Upper lobe of left lung (tissue), 4 donors: ENCODE measurements at regions not wholly inside any gene's neighbourhood (a gene's known extent, or its start where the extent isn't known, plus 50 kb on each side); places are given as distances from the start of the nearest gene placed in this dataset.

Source experiments
- POLR2A ChIP-seq, 4 donors: fragments of 450-650 bp; IDR thresholded peaks; one replicate each; pipeline ENCODE4 v1.5.1; 2016 to 2017; ENCODE audit warnings: antibody characterized with exemption in 4 of 4, mild to moderate bottlenecking in 2 of 4
- POLR2AphosphoS5 ChIP-seq, 2 donors: sonication (generic); formaldehyde crosslinking; IDR thresholded peaks; one replicate each; pipeline ENCODE4 v1.5.1; 2017; ENCODE audit warnings: antibody characterized with exemption in 2 of 2
- TF ChIP-seq, protein P1 (sequence below), 6 experiments: fragments of 450-650 bp in 4 of 6; fragments of 200-600 bp in 2 of 6; sonication (generic) in 2 of 6; IDR thresholded peaks; one replicate each; pipeline ENCODE4 v1.5.1; 2016 to 2019; ENCODE audit warnings: antibody characterized with exemption in 6 of 6

DNA sequence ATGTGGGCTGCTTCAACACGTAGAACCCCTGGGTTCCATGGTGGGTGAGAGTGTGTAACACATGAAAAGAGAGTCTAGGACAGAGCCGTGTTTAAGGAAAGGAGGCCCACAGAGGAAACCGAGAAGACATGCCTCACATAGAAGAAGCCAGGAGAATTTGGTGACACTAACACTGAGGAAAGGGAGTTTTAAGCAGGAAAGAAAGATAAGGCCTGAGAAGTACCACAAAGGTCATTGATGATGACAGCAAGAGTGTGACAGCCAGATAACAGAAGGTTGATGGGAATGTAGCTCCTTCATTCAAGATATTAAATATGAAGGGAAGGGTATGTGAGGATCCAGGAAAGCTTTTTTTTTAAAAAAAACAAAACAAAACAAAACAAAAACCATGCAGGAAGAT is 72.4 kb upstream of the SPRY4 start:
- TF ChIP-seq, protein P1, sequence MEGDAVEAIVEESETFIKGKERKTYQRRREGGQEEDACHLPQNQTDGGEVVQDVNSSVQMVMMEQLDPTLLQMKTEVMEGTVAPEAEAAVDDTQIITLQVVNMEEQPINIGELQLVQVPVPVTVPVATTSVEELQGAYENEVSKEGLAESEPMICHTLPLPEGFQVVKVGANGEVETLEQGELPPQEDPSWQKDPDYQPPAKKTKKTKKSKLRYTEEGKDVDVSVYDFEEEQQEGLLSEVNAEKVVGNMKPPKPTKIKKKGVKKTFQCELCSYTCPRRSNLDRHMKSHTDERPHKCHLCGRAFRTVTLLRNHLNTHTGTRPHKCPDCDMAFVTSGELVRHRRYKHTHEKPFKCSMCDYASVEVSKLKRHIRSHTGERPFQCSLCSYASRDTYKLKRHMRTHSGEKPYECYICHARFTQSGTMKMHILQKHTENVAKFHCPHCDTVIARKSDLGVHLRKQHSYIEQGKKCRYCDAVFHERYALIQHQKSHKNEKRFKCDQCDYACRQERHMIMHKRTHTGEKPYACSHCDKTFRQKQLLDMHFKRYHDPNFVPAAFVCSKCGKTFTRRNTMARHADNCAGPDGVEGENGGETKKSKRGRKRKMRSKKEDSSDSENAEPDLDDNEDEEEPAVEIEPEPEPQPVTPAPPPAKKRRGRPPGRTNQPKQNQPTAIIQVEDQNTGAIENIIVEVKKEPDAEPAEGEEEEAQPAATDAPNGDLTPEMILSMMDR (IDR thresholded peaks at IDR 0.05), result no peak
- TF ChIP-seq POLR2A (IDR thresholded peaks at IDR 0.05) (no peak), POLR2AphosphoS5 (IDR thresholded peaks at IDR 0.05) (no peak)
